ENCODE measurements at regions not wholly inside any gene's neighbourhood (a gene's known extent, or its start where the extent isn't known, plus 50 kb on each side); places are given as distances from the start of the nearest gene placed in this dataset.
"Not testable (repeated sequence)": the region's sequence is repeated elsewhere in the genome, so short reads cannot be mapped to it uniquely, and the experiment has no call there.

GRCh38 chr1:5766996-5767395 is 225.2 kb downstream of the NPHP4 start:
- not testable (repeated sequence) for TF ChIP-seq CTCF (IDR thresholded peaks at IDR 0.05; ENCODE audit: poor library complexity, severe bottlenecking); EZH2 (IDR thresholded peaks at IDR 0.05; ENCODE audit: borderline replicate concordance, insufficient read depth, low read length, poor library complexity, severe bottlenecking); EP300 (conservative IDR thresholded peaks at IDR 0.05; ENCODE audit: poor library complexity, severe bottlenecking)
